ENCODE measurements at regions not wholly inside any gene's neighbourhood (a gene's known extent, or its start where the extent isn't known, plus 50 kb on each side); places are given as distances from the start of the nearest gene placed in this dataset.
A peak's percentile ranks its signal among the peaks of the same experiment; 100 is the strongest.

DNA sequence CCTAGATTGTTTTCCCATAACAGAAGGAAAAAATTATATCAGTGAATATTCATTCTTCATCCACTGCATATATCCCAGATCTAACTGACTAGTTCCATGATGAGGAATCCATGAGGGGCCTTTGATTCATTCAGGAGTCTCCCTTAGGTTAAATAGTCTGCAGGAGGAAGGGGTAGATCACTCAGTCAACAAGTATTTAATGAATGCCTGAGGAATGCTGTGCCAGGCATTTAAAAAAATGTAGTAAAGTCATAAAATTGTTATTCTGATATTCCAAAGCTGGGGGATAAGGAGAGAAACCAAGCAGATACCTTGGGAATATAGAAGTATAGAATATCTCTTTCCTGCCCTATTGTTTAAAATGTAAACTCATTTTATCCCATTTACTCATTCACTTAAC, 216.2 kb upstream of the CAND1 start:
- ATAC-seq (ENCODE audit: low read depth) (peak; percentile 86), DNase-seq (ENCODE audit: low spot score) (no peak)
- Histone ChIP-seq H3K36me3 (ENCODE audit: low read depth) (no peaks in the 10 kb centered on the region), H3K27ac (ENCODE audit: poor library complexity, severe bottlenecking) (peak overlapping the region; percentile 8), H3K9me3 (ENCODE audit: severe bottlenecking) (no peaks in the 10 kb centered on the region), H3K4me1 (ENCODE audit: insufficient read depth, poor library complexity, severe bottlenecking) (peaks cover 6% of the 10 kb centered on the region), H3K27me3 (ENCODE audit: insufficient read depth, poor library complexity, severe bottlenecking) (no peaks in the 10 kb centered on the region), H3K4me3 (ENCODE audit: severe bottlenecking) (no peak overlapping the region)
- TF ChIP-seq, protein P1, sequence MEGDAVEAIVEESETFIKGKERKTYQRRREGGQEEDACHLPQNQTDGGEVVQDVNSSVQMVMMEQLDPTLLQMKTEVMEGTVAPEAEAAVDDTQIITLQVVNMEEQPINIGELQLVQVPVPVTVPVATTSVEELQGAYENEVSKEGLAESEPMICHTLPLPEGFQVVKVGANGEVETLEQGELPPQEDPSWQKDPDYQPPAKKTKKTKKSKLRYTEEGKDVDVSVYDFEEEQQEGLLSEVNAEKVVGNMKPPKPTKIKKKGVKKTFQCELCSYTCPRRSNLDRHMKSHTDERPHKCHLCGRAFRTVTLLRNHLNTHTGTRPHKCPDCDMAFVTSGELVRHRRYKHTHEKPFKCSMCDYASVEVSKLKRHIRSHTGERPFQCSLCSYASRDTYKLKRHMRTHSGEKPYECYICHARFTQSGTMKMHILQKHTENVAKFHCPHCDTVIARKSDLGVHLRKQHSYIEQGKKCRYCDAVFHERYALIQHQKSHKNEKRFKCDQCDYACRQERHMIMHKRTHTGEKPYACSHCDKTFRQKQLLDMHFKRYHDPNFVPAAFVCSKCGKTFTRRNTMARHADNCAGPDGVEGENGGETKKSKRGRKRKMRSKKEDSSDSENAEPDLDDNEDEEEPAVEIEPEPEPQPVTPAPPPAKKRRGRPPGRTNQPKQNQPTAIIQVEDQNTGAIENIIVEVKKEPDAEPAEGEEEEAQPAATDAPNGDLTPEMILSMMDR (IDR thresholded peaks at IDR 0.05; ENCODE audit: poor library complexity, severe bottlenecking) = no peak

DNA sequence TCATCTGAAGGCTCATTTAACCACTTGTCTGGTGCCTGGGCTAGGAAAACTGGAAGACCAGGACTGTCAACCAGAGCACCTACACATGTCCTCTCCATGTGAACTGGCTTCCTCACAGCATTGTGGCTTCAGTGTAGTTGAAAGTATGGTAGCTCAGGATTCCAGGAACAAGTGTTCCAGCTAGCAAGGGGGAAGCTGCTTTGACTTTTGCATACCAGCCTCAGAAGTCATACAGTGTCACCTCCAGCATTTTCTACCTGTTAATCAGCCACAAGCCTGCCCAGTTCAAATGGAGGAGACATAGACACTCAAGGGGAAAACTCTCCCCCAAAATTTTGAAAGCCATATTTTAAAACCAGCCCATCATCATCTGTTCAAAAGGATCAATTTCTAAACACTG, 212.8 kb upstream of the CAND1 start:
- TF ChIP-seq, protein P1 (IDR thresholded peaks at IDR 0.05; ENCODE audit: poor library complexity, severe bottlenecking) = no peak
- Histone ChIP-seq H3K4me3 (ENCODE audit: severe bottlenecking) (no peak overlapping the region), H3K4me1 (ENCODE audit: insufficient read depth, poor library complexity, severe bottlenecking) (peaks cover 6% of the 10 kb centered on the region), H3K27ac (ENCODE audit: poor library complexity, severe bottlenecking) (no peak overlapping the region), H3K27me3 (ENCODE audit: insufficient read depth, poor library complexity, severe bottlenecking) (no peaks in the 10 kb centered on the region), H3K9me3 (ENCODE audit: severe bottlenecking) (no peaks in the 10 kb centered on the region), H3K36me3 (ENCODE audit: low read depth) (no peaks in the 10 kb centered on the region)
- ATAC-seq (ENCODE audit: low read depth) (no peak), DNase-seq (ENCODE audit: low spot score) (no peak)

DNA sequence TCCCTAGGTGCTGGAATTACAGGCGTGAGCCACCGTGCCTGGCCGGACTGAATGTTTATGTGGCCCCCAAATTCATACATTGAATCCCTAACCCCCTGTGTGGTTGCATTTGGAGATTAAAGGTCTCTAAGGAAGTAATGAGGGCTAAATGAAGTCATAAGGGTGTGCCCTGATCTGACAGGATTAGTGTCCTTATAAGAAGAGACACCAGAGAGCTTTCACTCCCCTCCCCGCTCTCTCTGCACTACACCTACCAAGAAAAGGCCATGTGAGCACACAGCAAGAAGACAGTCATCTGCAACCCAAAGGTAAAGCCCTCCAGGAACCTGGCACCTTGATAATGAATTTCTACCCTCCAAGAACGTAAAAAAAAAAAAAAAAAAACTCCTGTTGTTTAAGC, 212.1 kb upstream of the CAND1 start:
- TF ChIP-seq, protein P1 (IDR thresholded peaks at IDR 0.05; ENCODE audit: poor library complexity, severe bottlenecking) = no peak
- ATAC-seq (ENCODE audit: low read depth) (no peak), DNase-seq (ENCODE audit: low spot score) (no peak)
- Histone ChIP-seq H3K4me3 (ENCODE audit: severe bottlenecking) (no peak overlapping the region), H3K4me1 (ENCODE audit: insufficient read depth, poor library complexity, severe bottlenecking) (peaks cover 6% of the 10 kb centered on the region), H3K27me3 (ENCODE audit: insufficient read depth, poor library complexity, severe bottlenecking) (no peaks in the 10 kb centered on the region), H3K27ac (ENCODE audit: poor library complexity, severe bottlenecking) (no peak overlapping the region), H3K36me3 (ENCODE audit: low read depth) (no peaks in the 10 kb centered on the region), H3K9me3 (ENCODE audit: severe bottlenecking) (no peaks in the 10 kb centered on the region)

DNA sequence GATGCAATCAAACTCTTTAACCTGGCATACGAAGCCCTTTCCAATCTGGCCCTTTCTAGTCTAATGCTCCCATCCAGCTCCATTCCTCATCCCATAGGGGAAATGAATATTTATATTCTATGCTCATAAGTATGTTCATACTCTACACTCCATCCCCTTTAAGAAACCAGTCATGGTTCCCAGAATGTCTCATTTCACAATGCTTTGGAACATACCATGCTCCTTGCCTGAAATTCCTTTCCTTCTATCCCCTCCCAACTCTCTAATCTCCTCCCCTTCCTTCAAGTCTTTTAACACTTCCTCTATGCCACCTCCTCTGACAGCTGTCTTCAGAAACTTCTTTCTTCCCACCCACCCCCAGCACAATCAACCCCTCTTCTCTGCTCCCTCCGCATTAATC, 207.0 kb upstream of the CAND1 start:
- TF ChIP-seq, protein P1 (IDR thresholded peaks at IDR 0.05; ENCODE audit: poor library complexity, severe bottlenecking) = no peak
- no peaks in the 10 kb centered on the region for H3K36me3 ChIP-seq (ENCODE audit: low read depth)
- no peaks in the 10 kb centered on the region for H3K4me1 ChIP-seq (ENCODE audit: insufficient read depth, poor library complexity, severe bottlenecking)
- no peak for DNase-seq (ENCODE audit: low spot score)
- ATAC-seq (ENCODE audit: low read depth) = no peak
- no peaks in the 10 kb centered on the region for H3K27me3 ChIP-seq (ENCODE audit: insufficient read depth, poor library complexity, severe bottlenecking)
- H3K4me3 ChIP-seq (ENCODE audit: severe bottlenecking) = no peak overlapping the region
- no peaks in the 10 kb centered on the region for H3K9me3 ChIP-seq (ENCODE audit: severe bottlenecking)
- no peak overlapping the region for H3K27ac ChIP-seq (ENCODE audit: poor library complexity, severe bottlenecking)

DNA sequence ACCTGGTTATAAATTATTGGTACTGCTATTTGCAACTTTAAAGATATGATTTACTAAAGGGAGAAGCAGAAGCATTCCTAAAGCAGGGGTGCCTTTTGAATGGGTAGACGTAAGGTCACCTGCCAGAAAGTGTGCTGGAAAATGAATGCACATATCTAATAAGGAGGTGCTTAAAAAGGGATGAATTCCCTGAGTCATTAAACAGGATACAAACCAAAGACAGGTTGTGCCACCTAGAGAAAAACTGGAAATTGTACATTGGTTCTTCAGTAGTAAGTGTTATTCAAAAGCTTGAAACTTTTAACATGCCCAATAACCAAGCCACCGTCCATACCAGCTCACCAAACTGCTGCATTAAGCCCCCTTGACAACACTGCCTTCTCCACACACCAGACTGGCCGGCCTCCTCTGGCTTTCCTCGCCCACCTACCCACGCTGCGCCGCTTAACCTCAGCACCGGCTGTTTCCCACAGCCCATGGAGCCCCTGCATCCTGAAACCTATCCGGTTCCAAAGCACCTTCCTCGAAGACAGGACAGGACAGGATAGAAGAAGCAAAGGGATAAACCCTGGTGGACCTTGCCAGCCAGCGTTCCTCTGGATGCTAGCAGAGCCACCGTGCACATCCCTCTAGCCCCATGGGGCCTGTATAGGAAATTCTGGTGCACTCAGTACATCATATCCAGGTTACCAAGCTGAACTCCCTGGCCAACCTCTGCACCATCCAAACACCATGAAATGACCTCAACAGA, 201.5 kb upstream of the CAND1 start:
- ATAC-seq (ENCODE audit: low read depth) = 0 out of 3 replicates have a peak, but pooled peaks have one; percentile 5
- TF ChIP-seq, protein P1 (IDR thresholded peaks at IDR 0.05; ENCODE audit: poor library complexity, severe bottlenecking) = peak; percentile 22
- peaks cover 4% of the 10 kb centered on the region for H3K4me1 ChIP-seq (ENCODE audit: insufficient read depth, poor library complexity, severe bottlenecking)
- peak overlapping the region; percentile 81 for H3K4me3 ChIP-seq (ENCODE audit: severe bottlenecking)
- H3K9me3 ChIP-seq (ENCODE audit: severe bottlenecking) = no peaks in the 10 kb centered on the region
- H3K27ac ChIP-seq (ENCODE audit: poor library complexity, severe bottlenecking) = no peak overlapping the region
- no peaks in the 10 kb centered on the region for H3K36me3 ChIP-seq (ENCODE audit: low read depth)
- DNase-seq (ENCODE audit: low spot score) = no peak
- H3K27me3 ChIP-seq (ENCODE audit: insufficient read depth, poor library complexity, severe bottlenecking) = no peaks in the 10 kb centered on the region
